HCT116 (cell line): ENCODE measurements at regions not wholly inside any gene's neighbourhood (a gene's known extent, or its start where the extent isn't known, plus 50 kb on each side); places are given as distances from the start of the nearest gene placed in this dataset.

Experiments
- ATAC-seq: fragments of 200-7000 bp; cut with Tn5 transposase; 2 replicates; pipeline ENCODE4 v1.9.1; 2020; ENCODE audit warnings: mild to moderate bottlenecking, moderate library complexity
- BruUV-seq: library from RNA; stranded (reverse); fragments of 400-500 nt; replicated peaks from 2 replicates; lab custom pipeline; 2021; lab: Mats Ljungman, UMichigan
- CTCF ChIA-PET: fragments of 300-600 bp; sonication (Branson Sonifier 250); formaldehyde crosslinking; loops from one replicate; lab custom pipeline; 2021; ENCODE audit warnings: antibody characterized with exemption; lab: Charles Lee
- POLR2A ChIA-PET: fragments of 300-600, 350-600 bp; sonication (Branson Sonifier 250); formaldehyde crosslinking; loops from one replicate; lab custom pipeline; 2021; ENCODE audit warnings: antibody characterized with exemption; lab: Charles Lee
- RAD21 ChIA-PET, 2 experiments: fragments of 300-600 bp; sonication (Branson Sonifier 250); formaldehyde crosslinking; loops; one replicate each; lab custom pipeline; 2023; ENCODE audit warnings: low total read pairs in 2 of 2; ENCODE audit not compliant: uncharacterized antibody in 2 of 2, unreplicated experiment in 2 of 2, low non-redundant PET in 1 of 2; lab: Charles Lee
- DNase-seq: peaks from one replicate; pipeline ENCODE4 v3.0.0-alpha.2; 2010; ENCODE audit warnings: low read depth, low spot score
- H2AFZ ChIP-seq: fragments of 200-600 bp; shearing (Covaris generic), sonication (generic); 2 replicates; pipeline ENCODE4 v1.6.1; 2017; ENCODE audit warnings: low read depth, mixed run types, mixed read lengths, antibody characterized with exemption, low read length; ENCODE audit not compliant: poor library complexity, severe bottlenecking
- H3K27ac ChIP-seq: 2 replicates; pipeline ENCODE4 v1.5.1; 2012; ENCODE audit warnings: low read depth, low read length
- H3K27me3 ChIP-seq: fragments of 200-600 bp; sonication (generic); 2 replicates; pipeline ENCODE4 v1.6.1; 2016; ENCODE audit warnings: mixed run types, low read length, mixed read lengths; ENCODE audit not compliant: insufficient read depth
- H3K36me3 ChIP-seq, 2 experiments: fragments of 200-500 bp in 1 of 2; fragments of 200-600 bp in 1 of 2; sonication (Bioruptor generic) in 1 of 2; sonication (generic) in 1 of 2; 2 replicates each; pipeline versions ENCODE4 v1.5.1 to v1.6.1; 2014 to 2016; ENCODE audit warnings: low read length in 2 of 2, inconsistent platforms in 1 of 2, mixed read lengths in 1 of 2, mixed run types in 1 of 2; ENCODE audit not compliant: insufficient read depth in 2 of 2, control insufficient read depth in 1 of 2
- H3K4me1 ChIP-seq, 2 experiments: fragments of 200-600 bp in 1 of 2; sonication (generic) in 1 of 2; 2 replicates each; pipeline versions ENCODE4 v1.5.1 to v1.6.1; 2012 to 2017; ENCODE audit warnings: low read length in 2 of 2, inconsistent platforms in 1 of 2, mild to moderate bottlenecking in 1 of 2, mixed read lengths in 1 of 2, mixed run types in 1 of 2, moderate library complexity in 1 of 2; ENCODE audit not compliant: insufficient read depth in 2 of 2, control insufficient read depth in 1 of 2
- H3K4me2 ChIP-seq: fragments of 200-600 bp; sonication (generic); 2 replicates; pipeline ENCODE4 v1.6.1; 2017; ENCODE audit warnings: mixed run types, low read length, mixed read lengths
- H3K4me3 ChIP-seq, 2 experiments: fragments of 200-600 bp in 1 of 2; sonication (generic) in 1 of 2; replicated peaks in 1 of 2; 2 replicates each; pipeline ENCODE4 v1.5.1; 2011 to 2016; ENCODE audit warnings: low read length in 2 of 2, control low read depth in 1 of 2, low read depth in 1 of 2, mild to moderate bottlenecking in 1 of 2, mixed read lengths in 1 of 2, mixed run types in 1 of 2
- H3K79me2 ChIP-seq: fragments of 200-600 bp; sonication (generic); 2 replicates; pipeline ENCODE4 v1.6.1; 2017; ENCODE audit warnings: mild to moderate bottlenecking, mixed run types, low read length, moderate library complexity, mixed read lengths; ENCODE audit not compliant: insufficient read depth
- H3K9ac ChIP-seq: fragments of 200-600 bp; sonication (generic); 2 replicates; pipeline ENCODE4 v1.6.1; 2016; ENCODE audit warnings: low read length, mixed read lengths
- H3K9me2 ChIP-seq: fragments of 200-600 bp; sonication (generic), shearing (Covaris generic); 2 replicates; pipeline ENCODE4 v1.6.1; 2017; ENCODE audit warnings: mixed run types, mild to moderate bottlenecking, moderate library complexity; ENCODE audit not compliant: insufficient read depth
- H3K9me3 ChIP-seq, 2 experiments: fragments of 200-500 bp in 1 of 2; fragments of 200-600 bp in 1 of 2; sonication (Bioruptor generic) in 1 of 2; sonication (generic) in 1 of 2; 2 replicates each; pipeline ENCODE4 v1.6.1; 2014 to 2017; ENCODE audit warnings: low read length in 2 of 2, mixed read lengths in 2 of 2, inconsistent platforms in 1 of 2, low read depth in 1 of 2, mild to moderate bottlenecking in 1 of 2, mixed run types in 1 of 2, moderate library complexity in 1 of 2; ENCODE audit not compliant: control insufficient read depth in 1 of 2, insufficient read depth in 1 of 2
- H4K20me1 ChIP-seq: fragments of 200-600 bp; sonication (generic), shearing (Covaris generic); 2 replicates; pipeline ENCODE4 v1.6.1; 2017; ENCODE audit warnings: mixed run types, mild to moderate bottlenecking, moderate library complexity; ENCODE audit not compliant: insufficient read depth
- CBX3 ChIP-seq: IDR thresholded peaks from 2 replicates; pipeline ENCODE4 v1.6.1; 2012; ENCODE audit warnings: low read depth
- CEBPB ChIP-seq: IDR thresholded peaks from 2 replicates; pipeline ENCODE4 v1.6.1; 2012; ENCODE audit warnings: low read depth
- EGR1 ChIP-seq: IDR thresholded peaks from 2 replicates; pipeline ENCODE4 v1.6.1; 2012; ENCODE audit warnings: low read depth
- EZH2phosphoT487 ChIP-seq: fragments of 200-600 bp; IDR thresholded peaks from 2 replicates; pipeline ENCODE4 v1.6.1; 2018; ENCODE audit warnings: antibody characterized with exemption, borderline replicate concordance
- FOSL1 ChIP-seq: IDR thresholded peaks from 2 replicates; pipeline ENCODE4 v1.6.1; 2012; ENCODE audit warnings: low read depth
- JUND ChIP-seq: IDR thresholded peaks from 2 replicates; pipeline ENCODE4 v1.6.1; 2012
- POLR2AphosphoS5 ChIP-seq: IDR thresholded peaks from 2 replicates; pipeline ENCODE4 v1.6.1; 2011; ENCODE audit warnings: mild to moderate bottlenecking, low read depth, low read length, moderate library complexity
- RAD21 ChIP-seq: IDR thresholded peaks from 2 replicates; pipeline ENCODE4 v1.6.1; 2012; ENCODE audit warnings: low read depth, mild to moderate bottlenecking
- SIN3A ChIP-seq: IDR thresholded peaks from 2 replicates; pipeline ENCODE4 v1.6.1; 2012; ENCODE audit warnings: low read depth
- TCF7L2 ChIP-seq: IDR thresholded peaks from 2 replicates; pipeline ENCODE4 v1.7.0; 2011; ENCODE audit warnings: borderline replicate concordance, inconsistent platforms; ENCODE audit not compliant: insufficient read depth, insufficient read length; ENCODE audit errors: extremely low read depth
- ZNF274 ChIP-seq: fragments of 200-500 bp; sonication (Bioruptor generic); IDR thresholded peaks from 2 replicates; pipeline ENCODE4 v1.6.1; 2014; ENCODE audit warnings: mild to moderate bottlenecking, low read depth, low read length, inconsistent platforms
- intact Hi-C: fragments of 100-400 bp; cut with micrococcal nuclease; formaldehyde crosslinking; loops from 2 replicates; pipeline ENCODE4 v1.10.0; 2022
- TF ChIP-seq, protein P1 (sequence below): IDR thresholded peaks from 2 replicates; pipeline ENCODE4 v1.6.1; 2012; ENCODE audit warnings: low read depth

DNA sequence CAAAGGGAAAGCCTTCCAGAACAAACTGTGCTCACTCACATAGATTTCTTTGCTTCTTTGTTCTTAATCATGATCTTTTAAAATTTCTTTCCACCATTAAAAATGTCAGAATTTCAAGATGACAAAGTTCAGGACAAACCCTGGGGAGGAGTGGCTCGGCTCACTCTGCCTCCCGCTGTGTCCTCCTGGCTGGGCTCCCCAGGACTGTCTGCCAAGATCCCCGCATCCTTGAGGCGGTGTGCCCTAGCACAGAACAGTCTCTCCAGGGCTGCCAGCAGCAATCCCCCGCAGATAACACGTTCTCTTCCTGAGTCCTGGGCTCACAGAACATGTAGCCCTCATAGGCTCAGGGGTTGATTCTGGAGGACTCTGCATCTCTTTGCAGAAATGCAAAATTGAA, 98.4 kb upstream of the KCNG1 start:
- no peaks in the 10 kb centered on the region for H3K79me2 ChIP-seq
- H3K9me2 ChIP-seq, result no peaks in the 10 kb centered on the region
- H2AFZ ChIP-seq, result no peak overlapping the region
- H3K27me3 ChIP-seq, result peaks cover 12% of the 10 kb centered on the region
- 0 out of 4 replicates have a peak, but pooled peaks cover 0 to 5% of the 10 kb centered on the region in 2 experiments for H3K4me1 ChIP-seq
- H3K4me3 ChIP-seq, result no peak overlapping the region
- intact Hi-C loops, result no loop called here
- ChIA-PET POLR2A (no interaction called here), RAD21 (no interaction called here)
- H3K36me3 ChIP-seq, result no peaks in the 10 kb centered on the region
- BruUV-seq, result no TSS peak
- no peaks in the 10 kb centered on the region for H3K9me3 ChIP-seq
- H3K27ac ChIP-seq, result no peak overlapping the region
- DNase-seq, result no peak
- H3K9ac ChIP-seq, result no peak overlapping the region
- H3K4me2 ChIP-seq, result no peak overlapping the region
- TF ChIP-seq EZH2phosphoT487, result no peak
- no peak for TF ChIP-seq JUND
- TF ChIP-seq POLR2AphosphoS5, result no peak
- TF ChIP-seq, protein P1, sequence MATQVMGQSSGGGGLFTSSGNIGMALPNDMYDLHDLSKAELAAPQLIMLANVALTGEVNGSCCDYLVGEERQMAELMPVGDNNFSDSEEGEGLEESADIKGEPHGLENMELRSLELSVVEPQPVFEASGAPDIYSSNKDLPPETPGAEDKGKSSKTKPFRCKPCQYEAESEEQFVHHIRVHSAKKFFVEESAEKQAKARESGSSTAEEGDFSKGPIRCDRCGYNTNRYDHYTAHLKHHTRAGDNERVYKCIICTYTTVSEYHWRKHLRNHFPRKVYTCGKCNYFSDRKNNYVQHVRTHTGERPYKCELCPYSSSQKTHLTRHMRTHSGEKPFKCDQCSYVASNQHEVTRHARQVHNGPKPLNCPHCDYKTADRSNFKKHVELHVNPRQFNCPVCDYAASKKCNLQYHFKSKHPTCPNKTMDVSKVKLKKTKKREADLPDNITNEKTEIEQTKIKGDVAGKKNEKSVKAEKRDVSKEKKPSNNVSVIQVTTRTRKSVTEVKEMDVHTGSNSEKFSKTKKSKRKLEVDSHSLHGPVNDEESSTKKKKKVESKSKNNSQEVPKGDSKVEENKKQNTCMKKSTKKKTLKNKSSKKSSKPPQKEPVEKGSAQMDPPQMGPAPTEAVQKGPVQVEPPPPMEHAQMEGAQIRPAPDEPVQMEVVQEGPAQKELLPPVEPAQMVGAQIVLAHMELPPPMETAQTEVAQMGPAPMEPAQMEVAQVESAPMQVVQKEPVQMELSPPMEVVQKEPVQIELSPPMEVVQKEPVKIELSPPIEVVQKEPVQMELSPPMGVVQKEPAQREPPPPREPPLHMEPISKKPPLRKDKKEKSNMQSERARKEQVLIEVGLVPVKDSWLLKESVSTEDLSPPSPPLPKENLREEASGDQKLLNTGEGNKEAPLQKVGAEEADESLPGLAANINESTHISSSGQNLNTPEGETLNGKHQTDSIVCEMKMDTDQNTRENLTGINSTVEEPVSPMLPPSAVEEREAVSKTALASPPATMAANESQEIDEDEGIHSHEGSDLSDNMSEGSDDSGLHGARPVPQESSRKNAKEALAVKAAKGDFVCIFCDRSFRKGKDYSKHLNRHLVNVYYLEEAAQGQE, result no peak
- no peak for TF ChIP-seq SIN3A
- TF ChIP-seq ZNF274, result no peak
- no peak for TF ChIP-seq EGR1
- TF ChIP-seq RAD21, result no peak
- no peak for TF ChIP-seq CEBPB
- TF ChIP-seq TCF7L2, result no peak
- no peak for TF ChIP-seq FOSL1
- no peak for TF ChIP-seq CBX3
- TF ChIP-seq, all 23 proteins: peak for 0
- no peak for ATAC-seq
- no peaks in the 10 kb centered on the region for H4K20me1 ChIP-seq
- CTCF ChIA-PET, result no interaction called here
